ENCODE measurements at regions not wholly inside any gene's neighbourhood (a gene's known extent, or its start where the extent isn't known, plus 50 kb on each side); places are given as distances from the start of the nearest gene placed in this dataset.

GRCh38 chr17:69706127-69706526, 291.6 kb downstream of the MAP2K6 start:
- Histone ChIP-seq H3K27ac (no peak overlapping the region), H3K36me3 (no peaks in the 10 kb centered on the region), H3K4me3 (no peak overlapping the region), H3K9me3 (no peaks in the 10 kb centered on the region), H3K27me3 (no peaks in the 10 kb centered on the region), H3K4me1 (no peaks in the 10 kb centered on the region)
- no peak for ATAC-seq
- 84 to 94% methylated on average over 2 of the region's 2 CpGs for WGBS, 2 donors (ENCODE audit: low coverage in 1 of 2)
- TF ChIP-seq EP300 (IDR thresholded peaks at IDR 0.05) (no peak), CTCF (IDR thresholded peaks at IDR 0.05) (no peak), POLR2AphosphoS5 (IDR thresholded peaks at IDR 0.05) (no peak), POLR2A (IDR thresholded peaks at IDR 0.05) (no peak)

GRCh38 chr17:69709441-69709840, 294.9 kb downstream of the MAP2K6 start:
- 75 to 89% methylated on average over 5 to 6 of the region's 6 CpGs for WGBS, 2 donors (ENCODE audit: low coverage in 1 of 2)
- Histone ChIP-seq H3K4me3 (no peak overlapping the region), H3K4me1 (peaks cover 0 to 12% (median 0%) of the 10 kb centered on the region in 3 donors), H3K27ac (no peak overlapping the region), H3K27me3 (no peaks in the 10 kb centered on the region), H3K9me3 (no peaks in the 10 kb centered on the region), H3K36me3 (no peaks in the 10 kb centered on the region)
- TF ChIP-seq CTCF (IDR thresholded peaks at IDR 0.05) (no peak), EP300 (IDR thresholded peaks at IDR 0.05) (no peak), POLR2AphosphoS5 (IDR thresholded peaks at IDR 0.05) (no peak), POLR2A (IDR thresholded peaks at IDR 0.05) (no peak)
- no peak for ATAC-seq

GRCh38 chr17:69710926-69711325, 296.4 kb downstream of the MAP2K6 start:
- 79 to 84% methylated on average over 2 of the region's 2 CpGs for WGBS, 2 donors (ENCODE audit: low coverage in 1 of 2)
- H3K4me3 ChIP-seq = no peak overlapping the region
- no peaks in the 10 kb centered on the region for H3K27me3 ChIP-seq
- H3K36me3 ChIP-seq = no peaks in the 10 kb centered on the region
- no peak overlapping the region for H3K27ac ChIP-seq
- no peaks in the 10 kb centered on the region for H3K9me3 ChIP-seq
- TF ChIP-seq CTCF (IDR thresholded peaks at IDR 0.05) (no peak), POLR2AphosphoS5 (IDR thresholded peaks at IDR 0.05) (no peak), EP300 (IDR thresholded peaks at IDR 0.05) (no peak), POLR2A (IDR thresholded peaks at IDR 0.05) (no peak)
- peaks cover 0 to 12% (median 0%) of the 10 kb centered on the region in 3 donors for H3K4me1 ChIP-seq
- no peak for ATAC-seq

GRCh38 chr17:69711541-69711940, 297.0 kb downstream of the MAP2K6 start:
- ATAC-seq = no peak
- no peaks in the 10 kb centered on the region for H3K36me3 ChIP-seq
- peaks cover 0 to 15% (median 0%) of the 10 kb centered on the region in 3 donors for H3K4me1 ChIP-seq
- 17 to 40% methylated on average over 4 of the region's 4 CpGs for WGBS, 2 donors (ENCODE audit: low coverage in 1 of 2)
- no peaks in the 10 kb centered on the region for H3K9me3 ChIP-seq
- H3K4me3 ChIP-seq = no peak overlapping the region
- TF ChIP-seq POLR2A (IDR thresholded peaks at IDR 0.05) (no peak), EP300 (IDR thresholded peaks at IDR 0.05) (no peak), POLR2AphosphoS5 (IDR thresholded peaks at IDR 0.05) (no peak), CTCF (IDR thresholded peaks at IDR 0.05) (no peak)
- H3K27me3 ChIP-seq = no peaks in the 10 kb centered on the region
- H3K27ac ChIP-seq = no peak overlapping the region

GRCh38 chr17:69712801-69713311, 298.4 kb downstream of the MAP2K6 start:
- Histone ChIP-seq H3K4me1 (peaks cover 0 to 29% (median 2%) of the 10 kb centered on the region in 3 donors), H3K36me3 (no peaks in the 10 kb centered on the region), H3K27me3 (no peaks in the 10 kb centered on the region), H3K27ac (no peak overlapping the region), H3K4me3 (no peak overlapping the region), H3K9me3 (no peaks in the 10 kb centered on the region)
- no peak for ATAC-seq
- 0 to 58% methylated on average over 1 to 2 of the region's 2 CpGs for whole genome bisulfite sequencing, 2 donors (ENCODE audit: low coverage in 1 of 2)
- TF ChIP-seq EP300 (IDR thresholded peaks at IDR 0.05) = no peak
- no peak for TF ChIP-seq POLR2AphosphoS5 (IDR thresholded peaks at IDR 0.05)
- TF ChIP-seq CTCF (IDR thresholded peaks at IDR 0.05) = no peak
- no peak for TF ChIP-seq POLR2A (IDR thresholded peaks at IDR 0.05)

Measured in gastroesophageal sphincter (tissue), 4 donors.